RCC 7860 (cell line): ENCODE measurements at regions not wholly inside any gene's neighbourhood (a gene's known extent, or its start where the extent isn't known, plus 50 kb on each side); places are given as distances from the start of the nearest gene placed in this dataset.

ENCODE experiments used
- DNase-seq: peaks from one replicate; pipeline ENCODE4 v3.0.0-alpha.2; 2015; ENCODE audit warnings: low spot score
- FAIRE-seq: peaks from 2 replicates; lab custom pipeline; 2012; peaks lifted over from hg19 to GRCh38; lab: Jason Lieb, UNC

- FAIRE-seq (peak; percentile 32), DNase-seq (no peak)
These were observed 465.9 kb downstream of the PLA2G4A start for GRCh38 chr1:187294421-187295201.

GRCh38 chr1:187300081-187300480 is 471.3 kb downstream of the PLA2G4A start:
- no peak for DNase-seq

GRCh38 chr1:187306710-187307415 is 478.1 kb downstream of the PLA2G4A start:
- FAIRE-seq (no peak), DNase-seq (no peak)

More at GRCh38 chr1:187300081-187300480, 471.3 kb downstream of the PLA2G4A start:
- FAIRE-seq = no peak

- FAIRE-seq = no peak
- no peak for DNase-seq
These were observed 481.4 kb downstream of the PLA2G4A start for GRCh38 chr1:187310038-187310631.

- DNase-seq (peak; percentile 16), FAIRE-seq (peak; percentile 14)
These were observed 484.4 kb downstream of the PLA2G4A start for GRCh38 chr1:187313115-187313514.

- FAIRE-seq = no peak
These were observed 497.8 kb downstream of the PLA2G4A start for GRCh38 chr1:187326557-187326956.

GRCh38 chr1:187336441-187337168 is 507.9 kb downstream of the PLA2G4A start:
- DNase-seq = no peak
- no peak for FAIRE-seq

More at GRCh38 chr1:187326557-187326956, 497.8 kb downstream of the PLA2G4A start:
- DNase-seq = no peak

GRCh38 chr1:187338762-187339412 is 510.1 kb downstream of the PLA2G4A start:
- DNase-seq = no peak
- no peak for FAIRE-seq

GRCh38 chr1:187342495-187342894 is 513.7 kb downstream of the PLA2G4A start:
- DNase-seq (no peak), FAIRE-seq (no peak)

GRCh38 chr1:187374082-187374481 is 545.3 kb downstream of the PLA2G4A start:
- no peak for DNase-seq
- FAIRE-seq = no peak

GRCh38 chr1:187374742-187375141 is 546.0 kb downstream of the PLA2G4A start:
- FAIRE-seq (no peak), DNase-seq (no peak)

GRCh38 chr1:187383366-187383765 is 554.6 kb downstream of the PLA2G4A start:
- DNase-seq (no peak), FAIRE-seq (no peak)

- no peak for FAIRE-seq
- DNase-seq = no peak
These were observed 555.8 kb downstream of the PLA2G4A start for GRCh38 chr1:187384504-187384903.

- FAIRE-seq (no peak), DNase-seq (no peak)
These were observed 561.6 kb downstream of the PLA2G4A start for GRCh38 chr1:187390215-187390818.

- DNase-seq (no peak), FAIRE-seq (no peak)
These were observed 567.5 kb downstream of the PLA2G4A start for GRCh38 chr1:187396226-187396625.

GRCh38 chr1:187396929-187397796 is 568.4 kb downstream of the PLA2G4A start:
- FAIRE-seq = no peak
- DNase-seq = no peak

- DNase-seq (no peak), FAIRE-seq (no peak)
These were observed 579.7 kb downstream of the PLA2G4A start for GRCh38 chr1:187408212-187409004.

GRCh38 chr1:187409341-187409740 is 580.6 kb downstream of the PLA2G4A start:
- no peak for FAIRE-seq

More at GRCh38 chr1:187409341-187409740, 580.6 kb downstream of the PLA2G4A start:
- DNase-seq = no peak
